ENCODE measurements at regions not wholly inside any gene's neighbourhood (a gene's known extent, or its start where the extent isn't known, plus 50 kb on each side); places are given as distances from the start of the nearest gene placed in this dataset.
A peak's percentile ranks its signal among the peaks of the same experiment; 100 is the strongest.

DNA sequence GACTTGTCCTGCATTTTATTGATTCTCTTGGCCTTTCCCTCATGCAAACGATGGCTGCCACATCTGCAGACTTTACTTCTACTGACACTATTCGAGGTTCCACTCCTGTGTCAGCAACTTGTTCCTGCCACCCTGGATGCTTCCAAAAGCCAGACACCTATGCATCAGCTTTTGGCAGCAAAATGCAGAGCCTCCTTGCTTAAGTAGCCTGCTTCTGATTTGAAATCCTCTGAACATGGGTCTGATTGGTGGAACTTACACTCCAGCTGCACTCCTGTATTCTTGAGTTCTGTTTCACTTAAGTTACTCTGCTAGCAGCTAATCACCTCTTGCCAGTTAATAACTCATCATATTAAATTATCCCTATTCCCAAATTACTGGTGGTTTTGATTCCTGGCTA is 152.1 kb upstream of the FMN2 start:
- in situ Hi-C loops (cut with HindIII; ENCODE audit: low sequenced_read_pairs), result no loop called here
- DNase-seq (ENCODE audit: low read depth, low spot score), result no peak
- TF ChIP-seq, protein P1, sequence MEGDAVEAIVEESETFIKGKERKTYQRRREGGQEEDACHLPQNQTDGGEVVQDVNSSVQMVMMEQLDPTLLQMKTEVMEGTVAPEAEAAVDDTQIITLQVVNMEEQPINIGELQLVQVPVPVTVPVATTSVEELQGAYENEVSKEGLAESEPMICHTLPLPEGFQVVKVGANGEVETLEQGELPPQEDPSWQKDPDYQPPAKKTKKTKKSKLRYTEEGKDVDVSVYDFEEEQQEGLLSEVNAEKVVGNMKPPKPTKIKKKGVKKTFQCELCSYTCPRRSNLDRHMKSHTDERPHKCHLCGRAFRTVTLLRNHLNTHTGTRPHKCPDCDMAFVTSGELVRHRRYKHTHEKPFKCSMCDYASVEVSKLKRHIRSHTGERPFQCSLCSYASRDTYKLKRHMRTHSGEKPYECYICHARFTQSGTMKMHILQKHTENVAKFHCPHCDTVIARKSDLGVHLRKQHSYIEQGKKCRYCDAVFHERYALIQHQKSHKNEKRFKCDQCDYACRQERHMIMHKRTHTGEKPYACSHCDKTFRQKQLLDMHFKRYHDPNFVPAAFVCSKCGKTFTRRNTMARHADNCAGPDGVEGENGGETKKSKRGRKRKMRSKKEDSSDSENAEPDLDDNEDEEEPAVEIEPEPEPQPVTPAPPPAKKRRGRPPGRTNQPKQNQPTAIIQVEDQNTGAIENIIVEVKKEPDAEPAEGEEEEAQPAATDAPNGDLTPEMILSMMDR (IDR thresholded peaks at IDR 0.05; ENCODE audit: low read depth, low read length), result no peak
- H3K4me3 ChIP-seq (ENCODE audit: low read depth, low read length), result no peak overlapping the region

DNA sequence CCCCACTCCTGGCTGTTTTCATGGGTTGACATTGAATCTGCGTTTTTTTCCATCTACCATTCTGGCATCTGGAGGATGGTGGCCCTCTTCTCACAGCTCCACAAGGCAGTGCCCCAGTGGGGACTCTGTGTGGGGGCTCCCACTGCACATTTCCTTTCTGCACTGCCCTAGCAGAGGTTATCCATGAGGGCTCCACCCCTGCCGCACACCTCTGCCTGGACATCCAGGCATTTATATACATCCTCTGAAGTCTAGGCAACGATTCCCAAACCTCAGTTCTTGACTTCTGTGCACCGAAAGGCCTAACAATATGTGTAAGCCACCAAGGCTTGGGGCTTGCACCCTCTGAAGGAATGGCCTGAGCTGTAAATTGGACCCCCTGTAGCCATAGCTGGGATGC is 147.9 kb upstream of the FMN2 start:
- no peak for DNase-seq (ENCODE audit: low read depth, low spot score)
- in situ Hi-C loops (cut with HindIII; ENCODE audit: low sequenced_read_pairs), result no loop called here
- no peak overlapping the region for H3K4me3 ChIP-seq (ENCODE audit: low read depth, low read length)
- TF ChIP-seq, protein P1 (IDR thresholded peaks at IDR 0.05; ENCODE audit: low read depth, low read length), result no peak

DNA sequence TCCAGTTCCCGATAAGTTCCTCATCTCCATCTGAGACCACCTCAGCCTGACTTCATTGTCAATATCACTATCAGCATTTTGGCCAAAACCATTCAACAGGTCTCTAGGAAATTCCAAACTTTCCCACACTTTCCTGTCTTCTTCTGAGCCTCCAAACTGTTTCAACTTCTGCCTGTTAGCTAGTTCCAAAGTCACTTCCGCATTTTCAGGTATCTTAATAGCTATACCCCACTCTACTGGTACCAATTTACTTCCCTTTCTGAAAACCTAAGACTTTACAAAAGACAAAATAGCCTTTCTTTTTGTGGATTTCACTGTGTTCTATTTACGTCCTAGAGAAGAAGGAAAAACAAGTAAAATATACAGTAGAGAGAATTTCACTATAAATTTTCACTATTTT is 147.0 kb upstream of the FMN2 start:
- no peak overlapping the region for H3K4me3 ChIP-seq (ENCODE audit: low read depth, low read length)
- no peak for DNase-seq (ENCODE audit: low read depth, low spot score)
- in situ Hi-C loops (cut with HindIII; ENCODE audit: low sequenced_read_pairs), result no loop called here
- TF ChIP-seq, protein P1 (IDR thresholded peaks at IDR 0.05; ENCODE audit: low read depth, low read length), result no peak

DNA sequence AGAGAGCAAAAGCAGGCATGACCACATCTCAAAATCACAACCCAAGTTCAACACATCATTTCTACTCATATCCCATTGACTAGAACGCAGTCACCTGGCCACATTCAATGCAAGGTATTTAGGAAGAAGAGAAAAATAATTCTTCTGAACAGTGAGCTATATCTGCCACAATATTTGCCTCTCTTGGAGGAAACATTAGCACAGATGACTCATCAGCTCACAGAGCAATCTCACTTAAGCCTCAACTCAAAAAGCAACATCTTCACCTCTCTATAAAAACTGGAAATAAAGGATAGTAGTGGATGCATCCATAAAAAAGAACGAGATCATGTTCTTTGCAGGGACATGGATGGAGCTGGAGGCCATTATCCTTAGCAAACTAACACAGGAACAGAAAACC is 143.9 kb upstream of the FMN2 start:
- DNase-seq (ENCODE audit: low read depth, low spot score), result no peak
- TF ChIP-seq, protein P1 (IDR thresholded peaks at IDR 0.05; ENCODE audit: low read depth, low read length), result no peak
- no peak overlapping the region for H3K4me3 ChIP-seq (ENCODE audit: low read depth, low read length)
- in situ Hi-C loops (cut with HindIII; ENCODE audit: low sequenced_read_pairs), result no loop called here

DNA sequence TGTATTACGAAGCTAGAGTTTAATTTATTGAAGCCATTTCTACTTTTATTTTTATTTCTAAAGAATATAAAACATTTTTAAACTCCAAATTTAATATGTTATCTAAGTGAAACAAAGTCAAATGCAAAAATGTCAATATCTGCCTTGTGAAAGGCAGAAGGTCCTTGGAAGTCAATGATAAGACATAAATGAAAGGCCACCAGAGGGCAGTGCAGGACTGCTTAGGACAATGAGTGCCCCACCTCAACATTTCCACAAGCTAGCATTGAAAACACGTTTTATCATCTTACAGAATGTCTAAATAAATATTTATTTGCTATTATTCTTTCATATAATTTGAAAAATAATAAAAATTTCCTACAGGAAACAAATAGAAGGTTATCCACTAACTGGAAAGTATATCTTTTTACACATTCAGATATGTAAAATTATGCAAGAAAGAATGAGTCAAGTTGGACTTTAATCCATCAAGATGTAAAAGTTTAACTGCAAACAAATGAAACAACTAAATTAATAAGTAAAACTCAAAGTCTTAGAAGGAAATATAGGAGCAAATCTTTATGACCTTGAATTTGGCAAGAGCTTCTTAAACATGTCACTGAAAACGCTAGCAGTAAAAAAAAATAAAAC is 140.1 kb upstream of the FMN2 start:
- TF ChIP-seq, protein P1 (IDR thresholded peaks at IDR 0.05; ENCODE audit: low read depth, low read length), result peak; percentile 73
- no peak overlapping the region for H3K4me3 ChIP-seq (ENCODE audit: low read depth, low read length)
- DNase-seq (ENCODE audit: low read depth, low spot score), result peak; percentile 73
- in situ Hi-C loops (cut with HindIII; ENCODE audit: low sequenced_read_pairs), result no loop called here

DNA sequence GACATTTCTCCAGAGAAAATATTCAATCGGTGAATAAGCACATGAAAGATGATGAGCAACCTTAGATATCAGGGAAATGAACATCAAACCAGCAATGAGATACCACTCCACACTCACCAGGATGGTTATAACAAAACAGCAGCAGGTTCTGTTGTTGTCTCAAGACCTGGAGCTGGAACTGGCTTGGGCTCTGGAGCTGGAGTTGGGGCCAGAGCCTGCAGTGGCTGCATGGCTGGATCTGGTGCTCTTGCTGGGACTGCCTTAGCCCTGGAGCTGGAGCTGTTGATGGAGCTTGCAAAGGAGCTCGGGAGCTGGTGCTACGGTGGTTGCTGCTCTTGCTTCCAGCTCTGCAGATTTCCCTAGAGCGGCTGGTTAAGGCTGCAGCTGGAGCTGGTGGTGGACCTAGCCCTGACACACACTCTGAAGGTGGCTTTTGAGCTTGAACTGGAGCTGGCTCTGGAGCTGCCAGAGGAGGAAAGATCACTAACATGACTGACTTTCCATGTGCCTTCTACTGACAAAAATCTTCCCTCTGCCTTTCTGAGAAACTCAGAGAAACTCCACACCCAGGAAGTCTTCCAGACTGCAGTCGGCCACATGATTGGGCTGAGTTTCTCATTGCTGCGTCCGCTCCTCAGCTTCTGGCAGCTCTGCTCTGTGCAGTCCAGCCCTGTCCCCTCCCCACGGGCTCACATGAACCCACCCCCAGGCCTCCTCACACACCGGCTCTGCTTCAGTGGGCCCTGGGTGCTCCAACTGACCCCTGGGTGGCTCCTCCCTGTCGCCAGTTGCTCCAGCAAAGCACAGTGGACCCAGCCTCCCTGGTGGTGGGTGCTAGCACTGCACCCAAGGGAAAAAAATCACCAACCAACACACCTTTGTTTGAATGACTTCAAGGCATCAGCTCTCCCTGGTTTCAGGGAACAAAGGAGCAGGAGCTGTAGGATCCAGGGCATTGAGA is 139.1 kb upstream of the FMN2 start:
- in situ Hi-C loops (cut with HindIII; ENCODE audit: low sequenced_read_pairs), result no loop called here
- TF ChIP-seq, protein P1 (IDR thresholded peaks at IDR 0.05; ENCODE audit: low read depth, low read length), result peak; percentile 56
- H3K4me3 ChIP-seq (ENCODE audit: low read depth, low read length), result no peak overlapping the region
- DNase-seq (ENCODE audit: low read depth, low spot score), result no peak
